ENCODE measurements at regions not wholly inside any gene's neighbourhood (a gene's known extent, or its start where the extent isn't known, plus 50 kb on each side); places are given as distances from the start of the nearest gene placed in this dataset.

GRCh38 chr9:13811876-13812275, 502.1 kb downstream of the NFIB start:
- Histone ChIP-seq H3K4me1 (ENCODE audit: control insufficient read depth, extremely low read depth, insufficient read depth, low read length) (no peaks in the 10 kb centered on the region), H3K4me3 (replicated peaks in 1 of 4; ENCODE audit: control extremely low read depth in 1 of 4, insufficient read depth in 1 of 4, low read depth in 3 of 4, low read length in 4 of 4) (no peak overlapping the region), H3K9me3 (ENCODE audit: control insufficient read depth, insufficient read depth, low read depth, low read length) (no peaks in the 10 kb centered on the region), H3K9ac (ENCODE audit: insufficient read depth, low read length) (no peak overlapping the region), H3K27me3 (ENCODE audit: control insufficient read depth, insufficient read depth, low read length) (no peaks in the 10 kb centered on the region), H3K27ac (ENCODE audit: insufficient read depth, low read length) (no peak overlapping the region), H3K4me2 (ENCODE audit: extremely low read depth, insufficient read depth, low read length) (no peak overlapping the region), H3K79me2 (ENCODE audit: control insufficient read depth, insufficient read depth, low read length) (no peaks in the 10 kb centered on the region), H2AFZ (ENCODE audit: low read length) (no peak overlapping the region), H3K36me3 (ENCODE audit: control insufficient read depth, insufficient read depth, low read length) (no peaks in the 10 kb centered on the region), H4K20me1 (ENCODE audit: control insufficient read depth, extremely low read depth, insufficient read depth, low read length) (no peaks in the 10 kb centered on the region)
- TF ChIP-seq EZH2 (IDR thresholded peaks at IDR 0.05; ENCODE audit: low read length, missing control alignments) = no peak
- no peak for TF ChIP-seq CTCF (conservative IDR thresholded peaks at IDR 0.05 in 1 of 2, IDR thresholded peaks at IDR 0.05 in 1 of 2; ENCODE audit: low read depth in 1 of 2, low read length in 2 of 2)
- DNase-seq (ENCODE audit: low read depth in 2 of 2) = no peak

DNA sequence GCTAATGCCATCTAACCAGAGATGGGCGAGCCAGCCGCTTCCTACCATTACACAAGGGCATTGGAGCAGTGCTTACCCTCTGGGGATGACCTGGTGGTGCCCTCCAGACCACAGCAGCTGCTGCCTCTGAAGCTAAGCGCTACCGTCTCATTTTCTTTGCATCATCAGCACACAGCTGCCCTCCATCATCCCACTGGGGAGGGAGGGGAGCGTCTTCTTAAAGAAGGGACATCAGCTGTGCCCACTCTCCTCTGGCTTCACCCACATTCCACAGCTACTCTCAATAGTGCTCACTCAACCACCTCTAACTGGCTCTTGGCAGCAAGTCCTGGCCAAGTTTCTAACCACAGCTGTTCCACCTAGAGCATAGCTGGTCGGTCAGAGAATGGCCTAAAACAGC, 503.4 kb downstream of the NFIB start:
- TF ChIP-seq CTCF (conservative IDR thresholded peaks at IDR 0.05 in 1 of 2, IDR thresholded peaks at IDR 0.05 in 1 of 2; ENCODE audit: low read depth in 1 of 2, low read length in 2 of 2) = no peak
- TF ChIP-seq EZH2 (IDR thresholded peaks at IDR 0.05; ENCODE audit: low read length, missing control alignments) = no peak
- no peak overlapping the region for H3K9ac ChIP-seq (ENCODE audit: insufficient read depth, low read length)
- peak; percentile 78 to 91 for DNase-seq (ENCODE audit: low read depth in 2 of 2)
- H3K27me3 ChIP-seq (ENCODE audit: control insufficient read depth, insufficient read depth, low read length) = no peaks in the 10 kb centered on the region
- H4K20me1 ChIP-seq (ENCODE audit: control insufficient read depth, extremely low read depth, insufficient read depth, low read length) = no peaks in the 10 kb centered on the region
- H3K4me2 ChIP-seq (ENCODE audit: extremely low read depth, insufficient read depth, low read length) = no peak overlapping the region
- no peaks in the 10 kb centered on the region for H3K79me2 ChIP-seq (ENCODE audit: control insufficient read depth, insufficient read depth, low read length)
- H2AFZ ChIP-seq (ENCODE audit: low read length) = no peak overlapping the region
- no peaks in the 10 kb centered on the region for H3K36me3 ChIP-seq (ENCODE audit: control insufficient read depth, insufficient read depth, low read length)
- H3K9me3 ChIP-seq (ENCODE audit: control insufficient read depth, insufficient read depth, low read depth, low read length) = no peaks in the 10 kb centered on the region
- H3K4me1 ChIP-seq (ENCODE audit: control insufficient read depth, extremely low read depth, insufficient read depth, low read length) = no peaks in the 10 kb centered on the region
- H3K4me3 ChIP-seq (replicated peaks in 1 of 4; ENCODE audit: control extremely low read depth in 1 of 4, insufficient read depth in 1 of 4, low read depth in 3 of 4, low read length in 4 of 4) = no peak overlapping the region
- H3K27ac ChIP-seq (ENCODE audit: insufficient read depth, low read length) = no peak overlapping the region

DNA sequence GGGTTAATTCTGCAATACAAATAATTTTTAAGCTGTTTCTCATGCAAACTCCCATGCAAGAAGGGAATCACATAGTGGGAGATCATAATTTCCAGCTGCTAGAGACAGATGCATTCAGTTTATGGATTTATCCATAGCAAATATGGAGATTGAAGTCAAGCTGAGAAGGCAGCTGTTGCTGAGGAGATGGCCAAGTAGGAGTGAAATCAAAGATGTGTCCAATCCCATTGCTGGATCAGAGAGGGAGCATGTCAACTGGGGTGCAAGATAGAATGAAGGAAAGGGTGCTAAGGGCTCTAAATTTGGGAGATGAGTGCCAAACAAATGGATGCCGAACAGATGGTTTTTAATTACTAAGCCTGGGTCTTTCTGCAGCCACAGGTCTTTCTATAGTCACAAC, 504.5 kb downstream of the NFIB start:
- no peak overlapping the region for H2AFZ ChIP-seq (ENCODE audit: low read length)
- no peak for TF ChIP-seq CTCF (conservative IDR thresholded peaks at IDR 0.05 in 1 of 2, IDR thresholded peaks at IDR 0.05 in 1 of 2; ENCODE audit: low read depth in 1 of 2, low read length in 2 of 2)
- TF ChIP-seq EZH2 (IDR thresholded peaks at IDR 0.05; ENCODE audit: low read length, missing control alignments) = no peak
- DNase-seq (ENCODE audit: low read depth in 2 of 2) = no peak
- H3K36me3 ChIP-seq (ENCODE audit: control insufficient read depth, insufficient read depth, low read length) = no peaks in the 10 kb centered on the region
- no peak overlapping the region for H3K4me3 ChIP-seq (replicated peaks in 1 of 4; ENCODE audit: control extremely low read depth in 1 of 4, insufficient read depth in 1 of 4, low read depth in 3 of 4, low read length in 4 of 4)
- H4K20me1 ChIP-seq (ENCODE audit: control insufficient read depth, extremely low read depth, insufficient read depth, low read length) = no peaks in the 10 kb centered on the region
- no peak overlapping the region for H3K9ac ChIP-seq (ENCODE audit: insufficient read depth, low read length)
- H3K4me2 ChIP-seq (ENCODE audit: extremely low read depth, insufficient read depth, low read length) = no peak overlapping the region
- no peaks in the 10 kb centered on the region for H3K4me1 ChIP-seq (ENCODE audit: control insufficient read depth, extremely low read depth, insufficient read depth, low read length)
- no peaks in the 10 kb centered on the region for H3K79me2 ChIP-seq (ENCODE audit: control insufficient read depth, insufficient read depth, low read length)
- no peaks in the 10 kb centered on the region for H3K27me3 ChIP-seq (ENCODE audit: control insufficient read depth, insufficient read depth, low read length)
- H3K9me3 ChIP-seq (ENCODE audit: control insufficient read depth, insufficient read depth, low read depth, low read length) = no peaks in the 10 kb centered on the region
- no peak overlapping the region for H3K27ac ChIP-seq (ENCODE audit: insufficient read depth, low read length)
